H9 (cell line): ENCODE measurements at regions not wholly inside any gene's neighbourhood (a gene's known extent, or its start where the extent isn't known, plus 50 kb on each side); places are given as distances from the start of the nearest gene placed in this dataset.

ENCODE experiments used
- DNase-seq: peaks from one replicate; pipeline ENCODE4 v3.0.0-alpha.2; 2017
- H2AFZ ChIP-seq: one replicate; pipeline ENCODE4 v1.6.1; 2013; ENCODE audit warnings: mild to moderate bottlenecking, low read length, control low read depth, moderate library complexity
- H2AK5ac ChIP-seq: 2 replicates; pipeline ENCODE4 v1.6.1; 2013; ENCODE audit warnings: low read length, control low read depth, mixed read lengths; ENCODE audit not compliant: insufficient read length
- H2BK120ac ChIP-seq: one replicate; pipeline ENCODE4 v1.6.1; 2013; ENCODE audit warnings: low read depth, mild to moderate bottlenecking, low read length, control low read depth, inconsistent platforms; ENCODE audit not compliant: poor library complexity, severe bottlenecking
- H2BK12ac ChIP-seq: 2 replicates; pipeline ENCODE4 v1.6.1; 2013; ENCODE audit warnings: low read length, control low read depth, mixed read lengths, low read depth; ENCODE audit not compliant: insufficient read length
- H2BK15ac ChIP-seq: 2 replicates; pipeline ENCODE4 v1.6.1; 2013; ENCODE audit warnings: low read depth, low read length, control low read depth
- H2BK20ac ChIP-seq: one replicate; pipeline ENCODE4 v1.6.1; 2013; ENCODE audit warnings: low read depth, mild to moderate bottlenecking, low read length, control low read depth, inconsistent platforms; ENCODE audit not compliant: poor library complexity, severe bottlenecking
- H2BK5ac ChIP-seq: 2 replicates; pipeline ENCODE4 v1.6.1; 2013; ENCODE audit warnings: low read length, control low read depth, mixed read lengths; ENCODE audit not compliant: insufficient read length
- H3K14ac ChIP-seq: 2 replicates; pipeline ENCODE4 v1.6.1; 2013; ENCODE audit warnings: low read length, control low read depth; ENCODE audit not compliant: insufficient read depth
- H3K18ac ChIP-seq: 2 replicates; pipeline ENCODE4 v1.6.1; 2013; ENCODE audit warnings: low read depth, mild to moderate bottlenecking, mixed read lengths, low read length, control low read depth; ENCODE audit not compliant: insufficient read length
- H3K23ac ChIP-seq: 2 replicates; pipeline ENCODE4 v1.6.1; 2013; ENCODE audit warnings: low read length, control low read depth, mixed read lengths, low read depth; ENCODE audit not compliant: insufficient read length
- H3K23me2 ChIP-seq: 2 replicates; pipeline ENCODE4 v1.6.1; 2013; ENCODE audit warnings: low read depth, mild to moderate bottlenecking, mixed read lengths, low read length, control low read depth; ENCODE audit not compliant: insufficient read length, poor library complexity, severe bottlenecking
- H3K27ac ChIP-seq: 2 replicates; pipeline ENCODE4 v1.5.1; 2013; ENCODE audit warnings: low read length, control low read depth, mixed read lengths, low read depth; ENCODE audit not compliant: insufficient read length
- H3K27me3 ChIP-seq: 2 replicates; pipeline ENCODE4 v1.6.1; 2013; ENCODE audit warnings: low read length, control low read depth, inconsistent platforms; ENCODE audit not compliant: insufficient read depth
- H3K4ac ChIP-seq: 2 replicates; pipeline ENCODE4 v1.6.1; 2013; ENCODE audit warnings: low read depth, mild to moderate bottlenecking, control low read depth, inconsistent platforms, low read length, moderate library complexity
- H3K4me1 ChIP-seq: 2 replicates; pipeline ENCODE4 v1.6.1; 2013; ENCODE audit warnings: low read length, control low read depth, inconsistent platforms; ENCODE audit not compliant: insufficient read depth
- H3K4me2 ChIP-seq: 2 replicates; pipeline ENCODE4 v1.6.1; 2013; ENCODE audit warnings: low read length, control low read depth, mixed read lengths; ENCODE audit not compliant: insufficient read length, insufficient read depth
- H3K56ac ChIP-seq: 2 replicates; pipeline ENCODE4 v1.6.1; 2013; ENCODE audit warnings: low read depth, mild to moderate bottlenecking, mixed read lengths, low read length, control low read depth; ENCODE audit not compliant: insufficient read length
- H3K79me1 ChIP-seq: 2 replicates; pipeline ENCODE4 v1.6.1; 2013; ENCODE audit warnings: low read depth, mild to moderate bottlenecking, moderate library complexity, low read length, control low read depth, inconsistent platforms; ENCODE audit not compliant: insufficient read depth, poor library complexity, severe bottlenecking
- H3K79me2 ChIP-seq: 2 replicates; pipeline ENCODE4 v1.6.1; 2013; ENCODE audit warnings: low read length, control low read depth, inconsistent platforms; ENCODE audit not compliant: insufficient read depth
- H3K9ac ChIP-seq: 2 replicates; pipeline ENCODE4 v1.6.1; 2013; ENCODE audit warnings: low read length, control low read depth, mixed read lengths; ENCODE audit not compliant: insufficient read length; ENCODE audit errors: extremely low read depth
- H3K9me3 ChIP-seq: one replicate; pipeline ENCODE4 v1.6.1; 2013; ENCODE audit warnings: low read depth, low read length, inconsistent platforms; ENCODE audit not compliant: control insufficient read depth
- H3T11ph ChIP-seq: one replicate; pipeline ENCODE4 v1.6.1; 2013; ENCODE audit warnings: mild to moderate bottlenecking, low read length, control low read depth, inconsistent platforms
- H4K20me1 ChIP-seq: one replicate; pipeline ENCODE4 v1.6.1; 2013; ENCODE audit not compliant: control insufficient read depth, insufficient read length, insufficient read depth
- H4K5ac ChIP-seq: 2 replicates; pipeline ENCODE4 v1.6.1; 2013; ENCODE audit warnings: low read depth, mild to moderate bottlenecking, mixed read lengths, low read length, control low read depth; ENCODE audit not compliant: insufficient read length
- H4K8ac ChIP-seq: replicated peaks from 2 replicates; pipeline ENCODE4 v1.6.1; 2013; ENCODE audit warnings: low read length, control low read depth, mixed read lengths, low read depth; ENCODE audit not compliant: insufficient read length
- H4K91ac ChIP-seq: 2 replicates; pipeline ENCODE4 v1.6.1; 2013; ENCODE audit warnings: low read depth, mild to moderate bottlenecking, moderate library complexity, mixed read lengths, low read length, control low read depth; ENCODE audit not compliant: insufficient read length
- H3K27ac Mint-ChIP-seq, 3 experiments: 2 replicates in 2 of 3; 3 replicates in 1 of 3; pipeline ENCODE4 v1.8.0; 2020 to 2021; ENCODE audit warnings: mixed read lengths in 3 of 3, mild to moderate bottlenecking in 1 of 3, moderate library complexity in 1 of 3
- H3K27me3 Mint-ChIP-seq: 2 replicates; pipeline ENCODE4 v1.8.0; 2021; ENCODE audit warnings: low read depth, mild to moderate bottlenecking, moderate library complexity, mixed read lengths
- H3K36me3 Mint-ChIP-seq, 3 experiments: 2 replicates in 2 of 3; 3 replicates in 1 of 3; pipeline ENCODE4 v1.8.0; 2020 to 2021; ENCODE audit warnings: low read depth in 3 of 3, mixed read lengths in 3 of 3; ENCODE audit not compliant: insufficient read depth in 1 of 3
- H3K4me1 Mint-ChIP-seq, 2 experiments: 2 replicates each; pipeline ENCODE4 v1.8.0; 2020; ENCODE audit warnings: mixed read lengths in 2 of 2
- H3K4me3 Mint-ChIP-seq, 2 experiments: 2 replicates in 1 of 2; 3 replicates in 1 of 2; pipeline ENCODE4 v1.8.0; 2020 to 2021; ENCODE audit warnings: mild to moderate bottlenecking in 2 of 2, mixed read lengths in 2 of 2, moderate library complexity in 1 of 2
- H3K9me3 Mint-ChIP-seq, 2 experiments: 2 replicates in 1 of 2; 3 replicates in 1 of 2; pipeline ENCODE4 v1.8.0; 2020; ENCODE audit warnings: mild to moderate bottlenecking in 2 of 2, mixed read lengths in 2 of 2, moderate library complexity in 1 of 2
- CTCF ChIP-seq: fragments of 200-600 bp; sonication (generic); conservative IDR thresholded peaks from 3 replicates; pipeline ENCODE4 v1.8.0; 2021; ENCODE audit warnings: antibody characterized with exemption, mild to moderate bottlenecking
- WGBS: extraction: QIAGEN DNeasy Blood & Tissue Kit; methylation state at CpG from one replicate; pipeline ENCODE4 v1.1.7; 2013; ENCODE audit warnings: missing lambda C conversion rate, low lambda C conversion rate, mixed read lengths; ENCODE audit not compliant: insufficient read length; ENCODE audit errors: extremely low coverage; 5-methylcytosine and 5-hydroxymethylcytosine counted together

GRCh38 chr12:105998561-105998960 lies 140.2 kb downstream of the NUAK1 start:
- H2BK20ac ChIP-seq: no peak overlapping the region
- Mint-ChIP-seq H3K9me3 (no peaks in the 10 kb centered on the region), H3K27ac (no peak overlapping the region), H3K4me1 (peaks cover 13 to 18% of the 10 kb centered on the region in 2 experiments), H3K36me3 (no peaks in the 10 kb centered on the region), H3K4me3 (no peak overlapping the region), H3K27me3 (peaks cover under 1% of the 10 kb centered on the region)
- H3K79me2 ChIP-seq: no peaks in the 10 kb centered on the region
- H3K79me1 ChIP-seq: no peaks in the 10 kb centered on the region
- H3K23ac ChIP-seq: no peak overlapping the region
- H3K4me2 ChIP-seq: no peak overlapping the region
- no peak overlapping the region for H4K5ac ChIP-seq
- no peak overlapping the region for H3K4ac ChIP-seq
- H2AK5ac ChIP-seq: no peak overlapping the region
- H4K91ac ChIP-seq: no peak overlapping the region
- no peak overlapping the region for H4K8ac ChIP-seq
- no peaks in the 10 kb centered on the region for H3K27me3 ChIP-seq
- H3K56ac ChIP-seq: no peak overlapping the region
- TF ChIP-seq CTCF: no peak
- no peak overlapping the region for H2BK12ac ChIP-seq
- no peaks in the 10 kb centered on the region for H3K4me1 ChIP-seq
- no peak overlapping the region for H3K18ac ChIP-seq
- no peaks in the 10 kb centered on the region for H3K23me2 ChIP-seq
- no peak overlapping the region for H2BK5ac ChIP-seq
- H4K20me1 ChIP-seq: no peaks in the 10 kb centered on the region
- no CpG with 5 or more reads among the region's 1 CpG for WGBS
- no peaks in the 10 kb centered on the region for H3K9me3 ChIP-seq
- H2AFZ ChIP-seq: no peak overlapping the region
- H2BK120ac ChIP-seq: no peak overlapping the region
- no peak overlapping the region for H3K14ac ChIP-seq
- no peak overlapping the region for H2BK15ac ChIP-seq
- DNase-seq: no peak
- no peak overlapping the region for H3K9ac ChIP-seq
- no peak overlapping the region for H3K27ac ChIP-seq
- H3T11ph ChIP-seq: no peak overlapping the region
